Upper lobe of left lung (tissue), 6 donors: ENCODE measurements at regions not wholly inside any gene's neighbourhood (a gene's known extent, or its start where the extent isn't known, plus 50 kb on each side); places are given as distances from the start of the nearest gene placed in this dataset.
A peak's percentile ranks its signal among the peaks of the same experiment; 100 is the strongest.

Experiments
- ATAC-seq, 2 donors: fragments of 200-7000 bp; cut with Tn5 transposase; one replicate each; pipeline ENCODE4 v1.9.1; 2022; ENCODE audit warnings: mild to moderate bottlenecking in 2 of 2, moderate library complexity in 2 of 2; ENCODE audit not compliant: low FRiP score in 2 of 2
- DNase-seq, 2 donors: peaks; one replicate each; pipeline ENCODE4 v3.0.0-alpha.2; 2019 to 2020
- H3K27ac ChIP-seq, 4 donors: fragments of 200-600 bp; sonication (generic); one replicate each; pipeline ENCODE4 v1.5.1; 2016 to 2019
- H3K27me3 ChIP-seq, 4 donors: fragments of 200-600 bp; sonication (generic); one replicate each; pipeline ENCODE4 v1.5.1; 2017 to 2019
- H3K36me3 ChIP-seq, 4 donors: fragments of 200-600 bp; sonication (generic); one replicate each; pipeline ENCODE4 v1.5.1; 2016 to 2019
- H3K4me1 ChIP-seq, 4 donors: fragments of 200-600 bp; sonication (generic); one replicate each; pipeline ENCODE4 v1.5.1; 2018 to 2019
- H3K4me3 ChIP-seq, 4 donors: fragments of 200-600 bp; sonication (generic); one replicate each; pipeline ENCODE4 v1.5.1; 2017 to 2019; ENCODE audit warnings: mild to moderate bottlenecking in 2 of 4, moderate library complexity in 1 of 4
- H3K9me3 ChIP-seq, 4 donors: fragments of 200-600 bp; sonication (generic); one replicate each; pipeline ENCODE4 v1.5.1; 2018 to 2019
- CTCF ChIP-seq, 6 experiments: fragments of 450-650 bp in 4 of 6; fragments of 200-600 bp in 2 of 6; sonication (generic) in 2 of 6; IDR thresholded peaks; one replicate each; pipeline ENCODE4 v1.5.1; 2016 to 2019; ENCODE audit warnings: antibody characterized with exemption in 6 of 6
- EP300 ChIP-seq, 4 donors: sonication (generic); formaldehyde crosslinking; IDR thresholded peaks; one replicate each; pipeline ENCODE4 v1.5.1; 2017; ENCODE audit warnings: antibody characterized with exemption in 4 of 4, control low read depth in 2 of 4
- POLR2A ChIP-seq, 4 donors: fragments of 450-650 bp; IDR thresholded peaks; one replicate each; pipeline ENCODE4 v1.5.1; 2016 to 2017; ENCODE audit warnings: antibody characterized with exemption in 4 of 4, mild to moderate bottlenecking in 2 of 4
- POLR2AphosphoS5 ChIP-seq, 2 donors: sonication (generic); formaldehyde crosslinking; IDR thresholded peaks; one replicate each; pipeline ENCODE4 v1.5.1; 2017; ENCODE audit warnings: antibody characterized with exemption in 2 of 2
- WGBS, 2 donors: methylation state at CpG; one replicate each; pipeline ENCODE4 v1.1.5; 2017 to 2018; 5-methylcytosine and 5-hydroxymethylcytosine counted together
- donor health status: DM: no; HTN: no; CAD: no; lungs with moderate emphysema.
- donor health status: DM: no; HTN: yes; CAD: no; lungs with severe emphysema.

GRCh38 chr14:54200726-54201125, 196.1 kb upstream of the CDKN3 start:
- H3K27me3 ChIP-seq: no peaks in the 10 kb centered on the region
- ATAC-seq: no peak
- H3K9me3 ChIP-seq: peaks cover 0 to 2% (median 0%) of the 10 kb centered on the region in 4 donors
- peaks cover 0 to 3% (median 0%) of the 10 kb centered on the region in 4 donors for H3K4me1 ChIP-seq
- DNase-seq: no peak
- WGBS, 2 donors: 93 to 95% methylated on average over 2 of the region's 2 CpGs
- H3K27ac ChIP-seq: no peak overlapping the region
- TF ChIP-seq CTCF (IDR thresholded peaks at IDR 0.05): no peak
- no peak for TF ChIP-seq EP300 (IDR thresholded peaks at IDR 0.05)
- no peak for TF ChIP-seq POLR2AphosphoS5 (IDR thresholded peaks at IDR 0.05)
- no peak for TF ChIP-seq POLR2A (IDR thresholded peaks at IDR 0.05)
- H3K36me3 ChIP-seq: no peaks in the 10 kb centered on the region
- H3K4me3 ChIP-seq: no peak overlapping the region

GRCh38 chr14:54202288-54202687, 194.5 kb upstream of the CDKN3 start:
- H3K4me3 ChIP-seq: no peak overlapping the region
- H3K27me3 ChIP-seq: no peaks in the 10 kb centered on the region
- H3K9me3 ChIP-seq: peaks cover 0 to 2% (median 0%) of the 10 kb centered on the region in 4 donors
- no peak for ATAC-seq
- H3K27ac ChIP-seq: no peak overlapping the region
- H3K36me3 ChIP-seq: no peaks in the 10 kb centered on the region
- WGBS, 2 donors: 91 to 96% methylated on average over 6 of the region's 6 CpGs
- DNase-seq: no peak
- TF ChIP-seq EP300 (IDR thresholded peaks at IDR 0.05) (no peak), POLR2AphosphoS5 (IDR thresholded peaks at IDR 0.05) (no peak), POLR2A (IDR thresholded peaks at IDR 0.05) (no peak), CTCF (IDR thresholded peaks at IDR 0.05) (no peak)
- H3K4me1 ChIP-seq: peaks cover 0 to 3% (median 0%) of the 10 kb centered on the region in 4 donors

- Histone ChIP-seq H3K4me3 (no peak overlapping the region), H3K27ac (no peak overlapping the region), H3K36me3 (no peaks in the 10 kb centered on the region), H3K4me1 (peaks cover 0 to 3% (median 0%) of the 10 kb centered on the region in 4 donors), H3K9me3 (no peaks in the 10 kb centered on the region), H3K27me3 (no peaks in the 10 kb centered on the region)
- WGBS, 2 donors: 39 to 42% methylated on average over 1 of the region's 1 CpG
- no peak for TF ChIP-seq POLR2A (IDR thresholded peaks at IDR 0.05)
- no peak for TF ChIP-seq POLR2AphosphoS5 (IDR thresholded peaks at IDR 0.05)
- no peak for TF ChIP-seq EP300 (IDR thresholded peaks at IDR 0.05)
- TF ChIP-seq CTCF (IDR thresholded peaks at IDR 0.05): no peak
- ATAC-seq (no peak), DNase-seq (peak in 1 of 2 donors; percentile 36)
Measured at GRCh38 chr14:54206516-54206915, 190.3 kb upstream of the CDKN3 start.

GRCh38 chr14:54207075-54207474, 189.7 kb upstream of the CDKN3 start:
- Histone ChIP-seq H3K9me3 (no peaks in the 10 kb centered on the region), H3K4me3 (no peak overlapping the region), H3K36me3 (no peaks in the 10 kb centered on the region), H3K27me3 (no peaks in the 10 kb centered on the region), H3K4me1 (peaks cover 0 to 3% (median 0%) of the 10 kb centered on the region in 4 donors), H3K27ac (no peak overlapping the region)
- ATAC-seq (peak in 1 of 2 donors; percentile 47), DNase-seq (no peak)
- 87 to 92% methylated on average over 2 of the region's 2 CpGs for WGBS, 2 donors
- TF ChIP-seq EP300 (IDR thresholded peaks at IDR 0.05): no peak
- no peak for TF ChIP-seq POLR2AphosphoS5 (IDR thresholded peaks at IDR 0.05)
- no peak for TF ChIP-seq CTCF (IDR thresholded peaks at IDR 0.05)
- no peak for TF ChIP-seq POLR2A (IDR thresholded peaks at IDR 0.05)
